Amniotic stem cell (primary cell): ENCODE measurements at regions not wholly inside any gene's neighbourhood (a gene's known extent, or its start where the extent isn't known, plus 50 kb on each side); places are given as distances from the start of the nearest gene placed in this dataset.
"Not testable (repeated sequence)": the region's sequence is repeated elsewhere in the genome, so short reads cannot be mapped to it uniquely, and the experiment has no call there.

Experiments used
- DNase-seq: peaks from one replicate; lab custom pipeline; 2025; lab: John Stamatoyannopoulos, UW

- no peak for DNase-seq
These were observed 1716.3 kb downstream of the C4orf33 start for GRCh38 chr4:130812117-130812765.

GRCh38 chr4:130814896-130815295 is 1718.9 kb downstream of the C4orf33 start:
- no peak for DNase-seq

GRCh38 chr4:130820448-130820847 is 1724.5 kb downstream of the C4orf33 start:
- no peak for DNase-seq

GRCh38 chr4:130825284-130825683 is 1729.3 kb downstream of the C4orf33 start:
- DNase-seq: peak; percentile 21

GRCh38 chr4:130850019-130850524 is 1754.1 kb downstream of the C4orf33 start:
- no peak for DNase-seq

DNA sequence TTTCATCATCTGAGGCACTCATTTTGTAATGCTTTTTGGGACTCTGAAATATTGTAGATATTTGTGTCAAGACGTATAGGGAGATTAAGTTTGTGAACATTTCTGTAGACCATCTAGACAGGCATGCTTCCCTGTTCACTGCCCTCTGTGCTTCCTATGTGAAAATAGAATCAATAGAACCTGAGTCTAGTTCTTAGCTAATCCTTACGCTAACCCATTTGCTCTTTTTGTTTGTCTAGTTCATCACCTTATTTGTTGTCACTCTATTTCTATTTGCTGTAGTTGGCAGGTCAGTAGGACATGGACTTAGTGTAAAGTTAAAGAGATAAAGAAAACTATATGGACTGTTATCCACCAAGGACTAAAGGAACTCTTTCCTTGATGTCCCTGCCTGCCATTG is 1755.2 kb downstream of the C4orf33 start:
- no peak for DNase-seq

DNA sequence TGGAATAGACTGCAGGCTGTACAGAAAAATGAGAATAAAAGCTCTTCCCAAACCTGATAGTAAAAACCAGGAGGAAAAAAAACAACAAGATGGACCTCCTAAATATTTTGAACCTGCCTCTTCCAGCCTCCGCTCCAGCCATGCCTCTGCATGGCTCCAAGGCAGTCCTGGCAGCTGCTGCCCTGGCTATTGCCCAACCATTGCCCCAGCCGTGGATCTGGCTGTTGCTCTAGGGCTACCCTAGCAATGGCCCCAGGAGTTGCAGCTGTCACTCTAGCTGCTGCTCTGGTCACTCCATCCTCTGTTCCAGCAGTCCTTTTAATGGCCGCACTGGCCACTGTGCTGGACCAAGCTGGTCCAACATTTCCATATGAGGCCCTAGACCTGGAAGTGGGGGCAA is 1756.0 kb downstream of the C4orf33 start:
- no peak for DNase-seq

DNA sequence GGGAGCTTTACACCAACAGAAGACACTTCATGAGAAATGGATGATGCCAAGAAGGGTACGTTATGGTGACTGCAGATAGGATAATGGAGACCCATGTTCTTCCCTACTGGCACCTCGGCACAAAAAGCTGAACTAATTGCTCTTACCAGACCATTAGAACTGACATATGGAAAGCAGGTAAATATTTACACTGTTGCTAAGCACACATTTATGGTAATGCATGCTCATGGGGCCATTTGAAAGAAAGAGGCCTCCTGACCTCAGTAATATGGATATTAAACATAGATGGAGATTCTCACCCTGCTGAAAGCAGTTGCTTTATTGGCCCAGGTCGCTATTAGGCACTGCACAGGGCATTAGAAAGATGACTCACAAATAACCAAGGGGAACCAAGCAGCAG is 1759.6 kb downstream of the C4orf33 start:
- no peak for DNase-seq

- no peak for DNase-seq
These were observed 1764.0 kb downstream of the C4orf33 start for GRCh38 chr4:130859991-130860390.

GRCh38 chr4:130896920-130897319 is 1801.0 kb downstream of the C4orf33 start:
- DNase-seq: no peak

GRCh38 chr4:130901321-130901720 is 1805.4 kb downstream of the C4orf33 start:
- no peak for DNase-seq

DNA sequence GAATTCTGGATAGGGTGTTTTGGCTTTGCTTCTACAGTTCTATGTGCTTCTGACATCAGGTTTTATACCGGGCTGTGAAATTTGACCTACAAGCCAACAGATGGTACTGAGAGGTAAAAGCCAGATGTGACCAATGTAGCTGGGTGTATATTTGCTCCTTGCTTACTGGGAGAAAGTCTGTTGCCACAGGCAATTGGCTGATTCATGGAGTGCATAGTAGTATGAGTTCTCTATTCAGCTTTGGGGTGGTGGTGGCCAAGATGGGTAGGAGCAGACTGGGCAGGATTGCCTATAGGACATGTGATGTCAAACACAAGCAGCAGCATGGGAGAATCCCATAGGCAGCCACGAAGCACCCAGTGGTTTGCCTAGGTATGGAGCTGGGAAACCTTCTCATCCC is 1827.0 kb downstream of the C4orf33 start:
- no peak for DNase-seq

DNA sequence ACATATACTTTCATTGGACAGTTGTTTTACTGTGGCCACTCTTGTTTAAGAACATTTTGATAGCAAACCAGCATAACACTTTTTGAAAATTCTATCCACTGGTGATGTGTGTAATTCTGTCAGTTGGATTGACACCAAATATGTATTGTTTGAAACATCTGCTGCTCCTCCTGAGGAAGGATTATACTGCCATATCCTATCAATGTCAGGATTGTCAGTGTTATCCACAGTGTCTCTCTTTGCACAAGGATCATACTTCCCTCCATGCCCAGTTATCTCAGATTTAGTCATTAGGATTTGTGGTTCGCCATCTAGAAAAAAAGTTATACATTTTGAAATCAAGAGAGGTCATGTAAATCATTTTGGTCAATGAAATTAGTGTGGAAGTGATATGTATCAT is 1859.6 kb downstream of the C4orf33 start:
- no peak for DNase-seq

GRCh38 chr4:130985371-130985770 is 1889.4 kb downstream of the C4orf33 start:
- DNase-seq: no peak

DNA sequence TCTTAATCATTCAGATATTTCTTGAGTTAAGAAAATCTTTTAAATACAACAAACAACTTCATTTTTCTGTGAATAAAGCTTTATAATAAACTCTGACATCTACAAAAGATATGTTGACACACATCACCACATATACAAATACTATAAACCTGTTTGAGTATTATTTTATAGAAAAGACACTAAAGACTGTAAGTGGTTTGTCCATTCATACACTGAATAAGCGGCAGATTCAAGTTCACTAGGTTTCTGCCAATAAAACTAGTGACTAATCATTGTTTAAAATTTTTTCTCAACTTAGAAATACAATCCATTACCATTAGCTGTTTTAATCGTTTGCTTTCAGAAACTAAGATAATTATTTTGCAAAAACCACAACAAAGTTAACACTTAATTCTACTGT is 1900.0 kb downstream of the C4orf33 start:
- no peak for DNase-seq

DNA sequence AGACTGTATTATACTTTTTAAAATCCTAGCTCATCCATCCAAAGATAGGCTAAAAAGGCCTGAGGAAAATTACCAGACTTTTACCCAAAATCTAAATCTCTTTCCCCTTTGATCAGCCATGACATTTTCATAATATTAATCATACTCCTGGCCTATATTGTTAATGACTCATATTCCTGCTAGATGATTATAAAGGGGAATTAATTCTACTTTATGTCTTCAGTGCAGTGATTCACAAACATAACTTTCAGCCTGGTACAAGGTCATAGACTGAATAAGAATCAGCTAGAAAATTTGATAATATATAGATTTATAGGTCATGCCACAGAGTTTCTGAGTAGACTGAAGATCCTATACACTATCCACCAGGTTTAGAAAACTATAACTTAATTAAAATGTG is 1905.4 kb downstream of the C4orf33 start:
- DNase-seq: no peak

DNA sequence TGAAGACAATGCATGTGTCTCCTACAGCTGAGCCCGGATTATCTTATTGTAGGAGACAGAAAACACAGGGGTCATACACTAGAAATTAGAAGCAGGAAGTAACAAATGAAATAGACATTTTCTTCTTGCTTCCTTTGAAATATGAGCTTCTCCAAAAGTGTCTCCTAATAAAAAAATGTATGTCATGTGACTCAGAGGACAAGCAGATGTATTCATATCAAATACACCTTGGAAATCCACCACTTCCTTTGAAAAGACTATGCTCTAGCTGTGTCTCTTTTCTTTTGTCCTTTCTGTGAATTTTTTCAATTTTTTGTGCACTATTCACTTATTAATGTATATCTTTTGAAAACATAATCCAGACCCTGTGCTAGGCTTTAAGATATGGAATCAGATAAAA is 1906.2 kb downstream of the C4orf33 start:
- DNase-seq: no peak

DNA sequence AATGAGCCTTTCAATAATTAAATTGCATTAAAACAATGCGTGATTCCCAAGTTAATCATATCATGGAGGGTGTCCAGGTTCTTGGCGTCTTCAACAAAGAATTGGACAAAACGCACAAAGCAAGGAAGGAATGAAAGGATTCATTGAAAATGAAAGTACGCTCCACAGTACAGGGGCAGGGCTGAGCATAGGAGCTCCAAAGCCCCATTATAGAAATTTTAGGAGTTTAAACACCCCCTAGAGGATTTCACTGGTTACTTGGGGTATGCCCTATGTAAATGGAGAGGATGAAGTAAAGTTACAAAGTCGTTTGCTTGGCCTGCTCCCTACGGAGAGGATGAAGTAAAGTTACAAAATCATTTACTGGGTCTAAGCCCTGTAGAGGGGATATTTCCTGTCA is 1910.4 kb downstream of the C4orf33 start:
- DNase-seq: no peak

GRCh38 chr4:131011961-131012360 is 1916.0 kb downstream of the C4orf33 start:
- DNase-seq: not testable (repeated sequence)

- DNase-seq: no peak
These were observed 1917.3 kb downstream of the C4orf33 start for GRCh38 chr4:131013226-131013625.

- no peak for DNase-seq
These were observed 1930.8 kb downstream of the C4orf33 start for GRCh38 chr4:131026771-131027170.

- DNase-seq: no peak
These were observed 1948.4 kb downstream of the C4orf33 start for GRCh38 chr4:131044368-131044767.

DNA sequence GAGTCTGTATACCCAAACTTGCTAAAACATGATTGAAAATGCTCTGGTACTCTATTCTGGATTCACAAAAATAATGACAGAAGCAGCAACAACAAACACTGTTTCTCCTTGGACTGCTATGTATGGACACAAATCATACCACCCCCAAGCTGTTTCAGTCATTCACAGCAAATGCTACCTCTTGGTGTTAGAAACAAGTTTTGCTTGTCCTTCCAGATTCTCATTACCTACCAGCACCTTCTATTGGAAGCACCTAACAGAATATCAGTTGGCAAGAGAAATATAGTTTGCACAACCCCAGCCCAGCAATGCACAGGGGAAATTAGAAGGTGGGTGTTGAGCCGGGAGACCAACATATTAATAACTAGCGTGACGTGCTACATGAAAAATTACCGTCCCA is 1950.9 kb downstream of the C4orf33 start:
- DNase-seq: no peak

- DNase-seq: no peak
These were observed 1956.7 kb downstream of the C4orf33 start for GRCh38 chr4:131052646-131053045.
